ENCODE measurements at regions not wholly inside any gene's neighbourhood (a gene's known extent, or its start where the extent isn't known, plus 50 kb on each side); places are given as distances from the start of the nearest gene placed in this dataset.

DNA sequence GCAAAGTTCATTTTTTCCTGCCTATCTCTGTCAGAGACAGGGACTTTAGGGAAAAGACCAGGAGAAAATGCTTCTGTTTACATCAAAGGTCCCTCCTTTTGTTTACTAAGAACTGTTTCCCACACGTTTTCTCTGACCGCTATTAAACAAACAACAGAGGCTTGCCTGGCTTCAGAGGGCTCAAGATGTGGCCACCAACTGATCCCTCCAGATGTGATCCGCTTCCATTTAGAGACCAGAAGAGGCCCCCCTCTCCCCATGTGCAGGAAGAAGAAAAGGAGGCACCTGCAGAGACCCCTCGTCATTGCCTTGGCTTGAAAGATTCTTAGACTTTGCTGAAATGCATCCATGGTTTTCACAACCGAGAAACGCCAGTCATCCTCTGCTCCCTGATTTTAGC, 217.9 kb upstream of the PWP1 start:
- no peak for DNase-seq (ENCODE audit: low spot score in 2 of 2)
- Mint-ChIP-seq H3K4me1 (no peaks in the 10 kb centered on the region), H3K9me3 (no peaks in the 10 kb centered on the region), H3K27ac (no peak overlapping the region), H3K36me3 (no peaks in the 10 kb centered on the region), H3K4me3 (no peak overlapping the region), H3K27me3 (peaks cover 3% of the 10 kb centered on the region)
- ATAC-seq (ENCODE audit: low read depth): no peak

DNA sequence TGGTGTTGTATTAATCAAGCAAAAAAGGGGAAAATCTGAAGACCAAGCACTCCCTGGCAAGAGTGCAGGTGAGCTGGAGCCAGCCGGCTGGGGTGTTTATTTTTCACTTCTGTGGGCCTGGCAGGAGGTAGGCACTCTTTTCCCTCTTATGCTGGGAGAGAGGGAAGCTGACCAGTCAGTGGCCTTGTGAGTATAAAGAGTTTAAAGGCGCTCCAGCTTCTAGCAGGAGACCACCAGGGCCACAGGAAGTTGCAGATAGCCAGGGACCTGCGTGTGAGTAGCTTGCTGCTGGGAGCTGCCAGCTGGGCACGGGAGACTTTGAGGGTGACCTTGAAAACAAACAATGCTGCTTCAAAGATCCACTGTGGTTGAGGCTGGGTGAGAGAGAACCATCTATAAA, 217.4 kb upstream of the PWP1 start:
- DNase-seq (ENCODE audit: low spot score in 2 of 2) (no peak), ATAC-seq (ENCODE audit: low read depth) (no peak)
- no peaks in the 10 kb centered on the region for H3K36me3 Mint-ChIP-seq
- no peak overlapping the region for H3K4me3 Mint-ChIP-seq
- peaks cover 3% of the 10 kb centered on the region for H3K27me3 Mint-ChIP-seq
- no peaks in the 10 kb centered on the region for H3K4me1 Mint-ChIP-seq
- H3K27ac Mint-ChIP-seq: no peak overlapping the region
- no peaks in the 10 kb centered on the region for H3K9me3 Mint-ChIP-seq

DNA sequence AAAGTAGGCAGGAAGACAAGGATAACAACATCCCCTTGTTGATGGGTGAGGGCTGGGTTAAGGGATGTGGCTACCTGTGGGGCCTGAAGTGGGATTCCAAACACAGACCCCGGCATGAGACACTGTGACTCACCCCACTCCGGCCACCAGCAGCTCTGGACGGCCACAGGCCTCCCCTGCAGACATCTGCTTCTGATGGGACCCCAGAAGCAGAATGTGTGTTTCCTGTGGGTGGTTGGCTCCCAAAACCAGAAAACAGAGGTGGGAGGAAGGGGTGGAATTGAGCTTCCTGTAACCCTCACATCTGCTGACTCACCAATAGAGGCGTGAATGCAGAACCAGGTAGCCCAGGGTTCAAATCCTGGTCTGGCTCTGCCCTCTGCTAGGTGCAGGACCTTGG, 216.6 kb upstream of the PWP1 start:
- Mint-ChIP-seq H3K27me3 (peaks cover 3% of the 10 kb centered on the region), H3K9me3 (no peaks in the 10 kb centered on the region), H3K27ac (no peak overlapping the region), H3K4me1 (no peaks in the 10 kb centered on the region), H3K36me3 (no peaks in the 10 kb centered on the region), H3K4me3 (no peak overlapping the region)
- no peak for ATAC-seq (ENCODE audit: low read depth)
- no peak for DNase-seq (ENCODE audit: low spot score in 2 of 2)

DNA sequence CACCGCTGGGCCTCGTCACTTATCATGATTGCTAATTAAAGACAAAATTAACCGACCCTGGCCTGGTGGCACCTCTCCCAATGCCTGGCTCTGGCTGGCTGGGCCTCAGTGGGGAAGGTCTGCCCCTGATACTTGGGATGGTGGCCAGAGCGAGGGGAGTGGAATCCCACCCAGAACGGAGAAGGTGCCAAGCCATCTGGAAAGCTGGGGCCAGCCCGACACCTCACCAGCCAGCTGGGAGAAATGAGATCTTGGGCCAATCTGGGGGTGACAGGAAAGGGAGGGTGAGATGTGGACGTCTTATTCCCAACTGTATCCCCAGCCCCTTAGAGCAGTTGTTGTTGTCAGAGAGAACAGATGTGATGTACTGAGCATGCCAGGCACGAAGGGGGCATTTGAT, 215.0 kb upstream of the PWP1 start:
- Mint-ChIP-seq H3K36me3 (no peaks in the 10 kb centered on the region), H3K4me1 (peaks cover 2% of the 10 kb centered on the region), H3K27me3 (peaks cover 2% of the 10 kb centered on the region), H3K27ac (no peak overlapping the region), H3K9me3 (no peaks in the 10 kb centered on the region), H3K4me3 (no peak overlapping the region)
- ATAC-seq (ENCODE audit: low read depth) (no peak), DNase-seq (ENCODE audit: low spot score in 2 of 2) (no peak)

DNA sequence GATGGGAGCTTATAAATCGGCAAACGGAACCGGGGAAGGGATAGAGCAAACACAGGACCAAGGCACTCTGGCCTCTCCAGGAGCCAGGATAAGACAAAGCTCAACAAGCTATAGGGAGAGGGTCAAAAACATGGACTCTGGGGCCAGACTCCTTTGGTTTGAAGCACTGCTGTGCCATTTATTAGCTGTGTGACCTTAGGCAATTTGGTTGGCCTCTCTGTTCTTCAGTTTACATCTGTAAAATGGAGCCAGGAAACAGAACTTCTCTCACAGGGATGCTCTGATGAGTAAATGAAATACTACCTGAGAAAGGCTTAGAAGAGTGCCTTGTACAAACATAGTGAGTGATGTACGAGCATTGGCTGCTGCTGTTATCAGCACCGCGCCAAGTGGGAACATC, 213.3 kb upstream of the PWP1 start:
- Mint-ChIP-seq H3K4me3 (no peak overlapping the region), H3K27me3 (no peaks in the 10 kb centered on the region), H3K27ac (no peak overlapping the region), H3K9me3 (no peaks in the 10 kb centered on the region), H3K36me3 (no peaks in the 10 kb centered on the region), H3K4me1 (peaks cover 2% of the 10 kb centered on the region)
- ATAC-seq (ENCODE audit: low read depth) (no peak), DNase-seq (ENCODE audit: low spot score in 2 of 2) (no peak)

DNA sequence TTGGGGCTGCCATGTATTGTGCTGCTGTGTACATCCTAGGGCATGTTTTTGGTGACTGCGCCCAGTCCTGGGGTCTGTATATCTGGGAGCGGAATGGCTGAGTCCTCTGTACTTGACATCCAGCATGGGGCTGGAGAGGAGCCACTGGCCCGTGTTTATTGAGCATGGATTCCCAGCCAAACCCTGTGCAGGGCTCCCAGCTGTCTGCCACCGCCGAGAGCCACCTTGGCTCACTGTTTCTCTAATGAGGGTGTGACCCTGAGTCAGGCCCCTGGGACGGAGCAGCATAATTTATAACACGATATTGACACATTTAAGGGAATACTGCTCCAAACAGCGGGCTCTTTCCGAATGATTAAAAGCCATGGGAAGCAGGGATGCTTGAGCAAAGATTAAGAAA, 211.5 kb upstream of the PWP1 start:
- DNase-seq (ENCODE audit: low spot score in 2 of 2) (no peak), ATAC-seq (ENCODE audit: low read depth) (no peak)
- H3K27ac Mint-ChIP-seq: no peak overlapping the region
- H3K4me1 Mint-ChIP-seq: peaks cover 2% of the 10 kb centered on the region
- no peaks in the 10 kb centered on the region for H3K36me3 Mint-ChIP-seq
- no peaks in the 10 kb centered on the region for H3K27me3 Mint-ChIP-seq
- H3K4me3 Mint-ChIP-seq: no peak overlapping the region
- H3K9me3 Mint-ChIP-seq: no peaks in the 10 kb centered on the region

DNA sequence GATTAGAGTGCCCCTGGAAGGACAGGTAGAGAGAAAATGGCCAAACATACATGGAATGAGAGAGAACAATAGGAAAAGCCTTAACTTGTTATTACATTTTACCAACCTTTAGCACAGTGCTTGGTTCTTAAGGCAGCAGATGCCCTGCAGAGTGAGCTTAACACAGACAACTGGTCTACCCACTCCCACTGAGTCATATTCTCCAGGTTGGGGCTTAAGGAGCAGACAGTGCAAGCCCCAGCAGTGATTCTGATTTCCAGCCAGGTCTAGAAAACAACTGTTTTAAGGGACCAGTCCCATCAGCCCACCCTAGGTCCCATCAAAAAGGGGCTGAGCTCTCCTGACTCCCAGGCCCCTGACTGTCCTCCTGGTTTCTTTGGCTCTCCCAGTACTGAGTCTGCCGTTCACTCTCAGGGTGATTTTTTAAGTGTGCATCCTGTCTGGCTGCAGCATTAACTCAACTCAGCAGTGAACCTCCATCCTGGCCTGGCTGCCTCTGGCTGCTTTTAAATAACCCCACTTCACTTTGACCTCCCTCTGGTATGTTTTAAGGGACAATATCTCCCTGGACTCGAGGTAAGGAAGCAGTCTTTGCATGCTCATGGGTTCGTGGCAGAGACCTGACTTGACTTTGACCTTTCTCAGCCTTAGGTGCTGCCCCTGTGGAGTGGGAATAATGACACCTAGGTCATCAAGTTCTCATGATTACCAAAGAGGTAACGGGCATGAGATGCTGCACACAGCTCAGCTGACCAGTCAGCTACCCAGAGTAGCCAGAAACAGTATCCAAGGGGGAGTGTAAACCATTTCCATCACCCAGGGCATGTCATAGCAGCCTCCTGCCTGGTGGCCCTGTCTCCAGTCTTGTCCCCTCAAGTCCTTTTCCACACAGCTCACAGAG, 210.7 kb upstream of the PWP1 start:
- Mint-ChIP-seq H3K4me3 (no peak overlapping the region), H3K27ac (no peak overlapping the region)
- DNase-seq (ENCODE audit: low spot score in 2 of 2): no peak

DNA sequence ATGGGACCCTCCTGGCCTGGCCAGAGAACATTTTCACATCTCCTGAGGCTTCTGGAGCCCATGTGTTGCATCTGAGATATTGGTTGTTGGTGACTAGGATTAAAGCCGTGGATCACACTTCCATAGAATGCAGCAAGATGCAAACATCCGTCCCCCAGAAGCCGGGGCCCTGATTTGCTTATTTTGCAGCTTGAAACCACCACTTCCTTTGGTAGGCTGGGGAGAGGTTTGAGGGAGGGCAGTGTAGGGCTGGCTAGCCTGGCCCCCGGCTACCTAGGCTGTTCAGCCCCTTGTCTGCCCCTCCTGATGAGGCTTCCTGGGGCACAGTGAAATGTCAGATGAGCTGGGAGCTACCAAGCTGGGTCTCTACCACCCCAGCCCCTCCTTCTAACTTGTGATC, 209.7 kb upstream of the PWP1 start:
- Mint-ChIP-seq H3K9me3 (no peaks in the 10 kb centered on the region), H3K4me3 (no peak overlapping the region), H3K36me3 (no peaks in the 10 kb centered on the region), H3K4me1 (peaks cover 2% of the 10 kb centered on the region), H3K27me3 (no peaks in the 10 kb centered on the region), H3K27ac (no peak overlapping the region)
- DNase-seq (ENCODE audit: low spot score in 2 of 2): no peak
- ATAC-seq (ENCODE audit: low read depth): peak; percentile 35

More for the DNA sequence above, 210.7 kb upstream of the PWP1 start:
- ATAC-seq (ENCODE audit: low read depth): no peak
- Mint-ChIP-seq H3K27me3 (no peaks in the 10 kb centered on the region), H3K9me3 (no peaks in the 10 kb centered on the region), H3K4me1 (peaks cover 2% of the 10 kb centered on the region), H3K36me3 (no peaks in the 10 kb centered on the region)

DNA sequence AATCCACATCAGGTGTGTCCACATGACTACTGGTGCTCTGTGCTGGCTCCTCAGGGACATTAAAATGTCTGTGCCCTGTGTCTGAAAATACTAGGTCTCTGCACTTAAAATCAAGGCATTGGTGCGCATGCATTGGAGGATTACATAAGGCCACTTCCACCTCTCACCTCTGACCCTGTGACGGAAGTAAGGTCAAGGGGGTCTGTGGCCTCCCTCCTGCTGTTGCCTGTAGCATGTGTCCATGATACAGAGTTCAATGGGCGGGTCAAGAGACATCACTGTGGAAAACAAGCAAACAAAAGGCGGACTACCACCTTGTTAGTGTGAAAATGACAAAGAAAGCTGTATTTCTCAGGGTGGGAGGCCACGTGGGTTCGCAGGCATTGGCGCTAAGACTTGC, 208.6 kb upstream of the PWP1 start:
- Mint-ChIP-seq H3K36me3 (no peaks in the 10 kb centered on the region), H3K9me3 (no peaks in the 10 kb centered on the region), H3K27me3 (no peaks in the 10 kb centered on the region), H3K4me3 (no peak overlapping the region), H3K4me1 (peaks cover 2% of the 10 kb centered on the region), H3K27ac (no peak overlapping the region)
- DNase-seq (ENCODE audit: low spot score in 2 of 2) (no peak), ATAC-seq (ENCODE audit: low read depth) (no peak)

DNA sequence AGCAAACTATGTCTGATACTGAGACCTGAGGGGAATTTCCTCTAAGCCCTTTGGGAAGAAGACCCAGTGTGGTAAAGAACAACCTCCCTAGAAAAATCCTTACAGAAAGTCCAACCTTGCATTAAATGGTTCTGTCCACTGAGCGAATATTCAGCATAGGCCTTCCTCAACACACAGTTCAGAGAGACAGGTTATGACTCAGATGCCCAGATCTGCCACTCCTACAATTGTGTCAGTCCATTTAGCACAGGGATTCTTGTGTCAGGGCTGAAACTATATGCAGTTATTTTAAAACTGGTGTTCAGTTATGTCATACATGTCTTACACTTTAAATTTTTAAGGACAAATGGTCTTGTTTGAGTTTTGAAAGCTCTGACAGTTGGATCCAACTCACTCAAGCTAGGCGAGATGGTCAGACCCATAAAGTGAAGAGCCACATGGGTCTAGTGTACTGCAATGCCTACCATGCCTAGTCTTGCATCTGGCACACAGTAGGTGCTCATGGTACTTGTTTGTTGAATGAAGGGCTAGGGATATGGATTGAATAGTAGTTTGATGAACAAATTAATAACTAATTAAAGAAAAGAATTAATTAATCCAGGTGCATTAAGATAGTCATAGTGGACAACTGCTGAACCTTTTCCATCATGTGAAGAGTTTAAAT, 207.5 kb upstream of the PWP1 start:
- Mint-ChIP-seq H3K36me3 (no peaks in the 10 kb centered on the region), H3K27ac (no peak overlapping the region), H3K27me3 (peaks cover 2% of the 10 kb centered on the region), H3K4me1 (peaks cover 2% of the 10 kb centered on the region), H3K9me3 (no peaks in the 10 kb centered on the region), H3K4me3 (no peak overlapping the region)
- DNase-seq (ENCODE audit: low spot score in 2 of 2): no peak
- no peak for ATAC-seq (ENCODE audit: low read depth)

DNA sequence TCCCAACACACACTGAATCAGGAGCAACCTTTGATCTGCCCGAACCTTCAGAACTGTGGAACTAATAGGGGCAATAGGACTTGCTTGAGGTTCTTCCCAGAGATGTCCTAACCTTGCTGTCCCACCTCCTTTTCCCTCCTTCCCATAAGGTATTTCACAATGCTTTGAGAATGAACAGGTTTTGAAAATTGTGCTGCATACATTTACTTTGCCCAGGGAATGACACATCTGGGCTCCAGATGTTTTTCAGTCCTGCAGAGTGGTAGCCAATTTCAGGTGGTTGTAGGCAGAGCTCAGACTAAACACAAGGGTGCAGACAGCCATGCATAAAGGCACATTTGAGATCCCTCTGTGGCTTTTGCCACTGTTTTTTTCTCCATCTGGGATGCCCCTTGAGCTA, 206.7 kb upstream of the PWP1 start:
- Mint-ChIP-seq H3K36me3 (no peaks in the 10 kb centered on the region), H3K9me3 (no peaks in the 10 kb centered on the region)

DNA sequence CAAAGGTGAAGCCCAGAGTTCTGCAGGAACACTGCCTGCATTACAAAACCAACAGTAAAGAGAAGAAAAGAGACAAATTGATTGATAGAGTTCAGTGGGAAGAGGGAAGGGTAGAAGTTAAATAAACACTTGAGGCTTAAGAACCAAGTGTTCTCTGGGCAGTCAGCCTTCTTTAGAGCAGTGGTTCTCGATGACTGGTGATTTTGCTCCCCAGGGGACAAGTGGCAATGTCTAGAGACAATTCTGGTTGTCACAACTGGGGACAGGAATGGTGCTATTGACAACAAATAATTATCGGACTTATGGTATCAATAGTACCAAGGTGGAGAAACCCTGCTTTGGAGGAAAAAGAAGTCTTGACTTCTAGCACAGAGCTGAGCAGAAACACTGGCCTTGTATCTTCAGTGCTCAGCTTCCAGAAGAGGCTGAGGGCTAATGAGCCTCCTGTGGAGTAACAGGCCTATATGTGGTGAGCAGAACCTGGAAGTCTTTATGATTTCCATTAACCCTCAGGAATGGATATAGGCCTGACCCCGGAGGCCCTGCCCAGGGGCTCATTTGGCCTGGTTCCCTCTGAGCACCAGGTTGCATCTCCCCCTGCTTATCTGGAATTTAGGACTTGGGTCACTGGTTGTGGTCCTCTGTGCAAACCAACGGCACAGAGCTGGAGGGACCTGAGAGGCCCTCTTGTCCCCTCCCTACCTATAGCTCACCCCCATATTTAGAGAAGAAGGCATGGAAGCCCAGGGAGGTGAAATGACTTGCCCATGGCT, 204.6 kb upstream of the PWP1 start:
- Mint-ChIP-seq H3K4me1 (no peaks in the 10 kb centered on the region), H3K36me3 (no peaks in the 10 kb centered on the region), H3K27me3 (peaks cover 5% of the 10 kb centered on the region), H3K4me3 (no peak overlapping the region), H3K9me3 (no peaks in the 10 kb centered on the region), H3K27ac (no peak overlapping the region)
- DNase-seq (ENCODE audit: low spot score in 2 of 2): no peak
- ATAC-seq (ENCODE audit: low read depth): no peak

More for the DNA sequence above, 206.7 kb upstream of the PWP1 start:
- ATAC-seq (ENCODE audit: low read depth) (no peak), DNase-seq (ENCODE audit: low spot score in 2 of 2) (no peak)
- Mint-ChIP-seq H3K4me1 (peaks cover 2% of the 10 kb centered on the region), H3K27ac (no peak overlapping the region), H3K4me3 (no peak overlapping the region), H3K27me3 (peaks cover 2% of the 10 kb centered on the region)

DNA sequence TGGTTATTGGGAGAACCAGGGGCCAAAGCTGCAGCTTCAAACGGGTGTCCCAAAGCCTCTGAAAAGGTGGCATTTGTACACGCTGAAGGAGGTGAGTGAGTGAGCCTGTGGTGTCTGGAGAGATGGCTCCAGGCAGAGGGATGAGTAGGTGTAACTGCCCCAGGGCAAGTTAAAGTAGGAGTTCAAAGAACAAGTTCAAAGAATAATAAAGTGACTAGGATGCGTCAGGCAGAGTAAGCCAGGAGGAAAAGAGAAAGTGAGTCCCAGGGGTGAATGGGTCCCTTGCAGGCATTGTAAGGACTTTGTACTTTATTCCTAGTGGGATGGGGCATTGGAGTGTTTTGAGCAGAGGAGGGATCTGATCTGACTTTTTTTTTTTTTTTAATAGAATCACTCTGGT, 201.4 kb upstream of the PWP1 start:
- ATAC-seq (ENCODE audit: low read depth) (no peak), DNase-seq (ENCODE audit: low spot score in 2 of 2) (no peak)
- H3K9me3 Mint-ChIP-seq: no peaks in the 10 kb centered on the region
- H3K27me3 Mint-ChIP-seq: peaks cover 5% of the 10 kb centered on the region
- no peak overlapping the region for H3K4me3 Mint-ChIP-seq
- no peaks in the 10 kb centered on the region for H3K36me3 Mint-ChIP-seq
- peaks cover 2% of the 10 kb centered on the region for H3K4me1 Mint-ChIP-seq
- no peak overlapping the region for H3K27ac Mint-ChIP-seq

DNA sequence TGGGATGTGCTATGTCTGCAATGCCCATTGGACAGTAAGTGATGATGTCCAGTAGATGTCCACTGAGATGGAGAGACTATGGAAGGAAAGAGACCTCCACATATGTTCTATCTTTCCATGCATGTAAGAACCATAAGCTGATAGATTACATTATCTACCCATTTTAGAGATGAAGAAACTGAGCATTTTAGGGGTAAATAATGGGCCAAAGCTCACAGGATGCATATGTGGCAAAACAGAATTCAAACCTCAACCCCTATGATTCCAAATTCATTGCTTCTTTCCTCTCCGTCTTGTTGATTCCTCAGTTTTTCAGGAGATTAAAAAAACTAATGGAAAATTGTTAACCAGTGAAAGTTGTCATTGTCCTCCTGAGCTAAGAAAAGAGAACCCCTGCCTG, 200.7 kb upstream of the PWP1 start:
- DNase-seq (ENCODE audit: low spot score in 2 of 2) (no peak), ATAC-seq (ENCODE audit: low read depth) (no peak)
- Mint-ChIP-seq H3K4me1 (peaks cover 2% of the 10 kb centered on the region), H3K36me3 (no peaks in the 10 kb centered on the region), H3K9me3 (no peaks in the 10 kb centered on the region), H3K4me3 (no peak overlapping the region), H3K27me3 (peaks cover 5% of the 10 kb centered on the region), H3K27ac (no peak overlapping the region)
